Breast epithelium (tissue), 4 donors: ENCODE measurements at regions not wholly inside any gene's neighbourhood (a gene's known extent, or its start where the extent isn't known, plus 50 kb on each side); places are given as distances from the start of the nearest gene placed in this dataset.

Experiments
- DNase-seq, 2 donors: peaks; one replicate each; pipeline ENCODE4 v3.0.0-alpha.2; 2019; ENCODE audit warnings: low spot score in 2 of 2
- H3K27ac ChIP-seq, 2 donors: fragments of 200-600 bp; sonication (generic) in 1 of 2; one replicate each; pipeline ENCODE4 v1.5.1; 2016 to 2019; ENCODE audit warnings: mild to moderate bottlenecking in 1 of 2
- H3K27me3 ChIP-seq, 2 donors: fragments of 200-600 bp; sonication (generic) in 1 of 2; one replicate each; pipeline versions ENCODE4 v1.5.1 to v1.6.0; 2017 to 2019; ENCODE audit warnings: control low read depth in 1 of 2, mild to moderate bottlenecking in 1 of 2
- H3K36me3 ChIP-seq: fragments of 200-600 bp; one replicate; pipeline ENCODE4 v1.5.1; 2019
- H3K4me1 ChIP-seq, 2 donors: fragments of 200-600 bp; sonication (generic); one replicate each; pipeline ENCODE4 v1.5.1; 2016 to 2019; ENCODE audit warnings: control low read depth in 1 of 2
- H3K4me3 ChIP-seq, 3 donors: fragments of 200-600 bp; sonication (generic); 1 replicate in 2 of 3; 2 replicates in 1 of 3; pipeline ENCODE4 v1.5.1; 2016 to 2019; ENCODE audit warnings: mild to moderate bottlenecking in 3 of 3, moderate library complexity in 2 of 3
- H3K9me3 ChIP-seq, 2 donors: fragments of 200-600 bp; sonication (generic) in 1 of 2; one replicate each; pipeline ENCODE4 v1.5.1; 2016 to 2019; ENCODE audit warnings: control low read depth in 1 of 2
- POLR2A ChIP-seq: fragments of 450-650 bp; IDR thresholded peaks from one replicate; pipeline ENCODE4 v1.6.1; 2016; ENCODE audit warnings: antibody characterized with exemption, mild to moderate bottlenecking, moderate library complexity
- POLR2AphosphoS5 ChIP-seq, 3 donors: sonication (generic); formaldehyde crosslinking; IDR thresholded peaks; one replicate each; pipeline ENCODE4 v1.6.1; 2017; ENCODE audit warnings: antibody characterized with exemption in 3 of 3
- intact Hi-C: fragments of 100-400 bp; cut with DNase I; formaldehyde crosslinking; loops from one replicate; pipeline ENCODE4 v1.15.1; 2023; ENCODE audit warnings: low total_unique reads
- TF ChIP-seq, protein P1 (sequence below), 3 donors: fragments of 450-650 bp; IDR thresholded peaks; one replicate each; pipeline ENCODE4 v1.5.1; 2016 to 2017; ENCODE audit warnings: antibody characterized with exemption in 3 of 3, mild to moderate bottlenecking in 3 of 3, moderate library complexity in 3 of 3

DNA sequence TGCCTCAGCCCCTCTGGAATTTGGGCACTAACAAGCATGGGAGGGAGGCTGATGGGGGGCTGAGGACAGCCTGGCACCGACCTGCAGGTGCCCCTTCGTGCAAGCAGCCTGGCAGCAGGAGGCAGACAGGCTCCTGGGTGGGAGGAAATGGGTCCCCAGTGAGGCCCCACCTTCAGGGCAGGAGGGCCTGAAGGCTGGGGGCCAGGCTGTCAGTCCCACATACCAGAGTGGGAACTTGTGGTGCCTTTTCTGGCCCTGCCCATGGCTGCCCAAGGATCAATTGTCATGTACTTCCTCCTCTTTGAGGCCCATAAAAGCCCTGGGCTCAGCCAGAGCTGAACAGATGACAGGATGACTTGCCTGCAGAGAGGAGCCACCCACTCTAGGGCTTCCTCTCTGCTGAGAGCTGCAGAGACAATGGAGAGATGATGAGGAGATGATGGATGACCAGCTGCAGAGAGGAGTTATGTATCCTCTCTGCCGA is 141.0 kb downstream of the PDHA2 start:
- TF ChIP-seq POLR2A (no peak), POLR2AphosphoS5 (IDR thresholded peaks at IDR 0.05) (no peak)
- TF ChIP-seq, protein P1, sequence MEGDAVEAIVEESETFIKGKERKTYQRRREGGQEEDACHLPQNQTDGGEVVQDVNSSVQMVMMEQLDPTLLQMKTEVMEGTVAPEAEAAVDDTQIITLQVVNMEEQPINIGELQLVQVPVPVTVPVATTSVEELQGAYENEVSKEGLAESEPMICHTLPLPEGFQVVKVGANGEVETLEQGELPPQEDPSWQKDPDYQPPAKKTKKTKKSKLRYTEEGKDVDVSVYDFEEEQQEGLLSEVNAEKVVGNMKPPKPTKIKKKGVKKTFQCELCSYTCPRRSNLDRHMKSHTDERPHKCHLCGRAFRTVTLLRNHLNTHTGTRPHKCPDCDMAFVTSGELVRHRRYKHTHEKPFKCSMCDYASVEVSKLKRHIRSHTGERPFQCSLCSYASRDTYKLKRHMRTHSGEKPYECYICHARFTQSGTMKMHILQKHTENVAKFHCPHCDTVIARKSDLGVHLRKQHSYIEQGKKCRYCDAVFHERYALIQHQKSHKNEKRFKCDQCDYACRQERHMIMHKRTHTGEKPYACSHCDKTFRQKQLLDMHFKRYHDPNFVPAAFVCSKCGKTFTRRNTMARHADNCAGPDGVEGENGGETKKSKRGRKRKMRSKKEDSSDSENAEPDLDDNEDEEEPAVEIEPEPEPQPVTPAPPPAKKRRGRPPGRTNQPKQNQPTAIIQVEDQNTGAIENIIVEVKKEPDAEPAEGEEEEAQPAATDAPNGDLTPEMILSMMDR (IDR thresholded peaks at IDR 0.05): no peak
- intact Hi-C loops: no loop called here

DNA sequence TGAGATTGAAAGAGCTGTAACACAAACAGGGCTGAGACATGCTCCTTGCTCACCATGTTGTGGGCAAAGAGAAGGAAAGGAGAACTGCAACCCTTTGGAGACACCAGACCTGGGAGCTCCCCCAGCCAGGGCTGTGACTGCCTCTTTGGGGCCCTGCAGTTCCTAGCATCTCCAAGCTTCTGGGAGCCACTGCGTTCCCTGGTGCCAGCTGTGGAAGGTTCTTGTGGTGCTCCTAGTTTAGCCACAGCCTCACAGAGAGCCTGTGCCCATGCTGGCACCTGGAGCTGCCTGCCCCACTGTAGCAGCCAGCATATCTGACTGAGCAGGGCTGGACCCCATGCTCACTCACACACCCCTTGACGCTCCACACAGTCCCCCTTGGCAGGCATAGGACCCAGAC is 141.7 kb downstream of the PDHA2 start:
- no peaks in the 10 kb centered on the region for H3K36me3 ChIP-seq
- no peaks in the 10 kb centered on the region for H3K4me1 ChIP-seq
- peaks cover 8 to 18% of the 10 kb centered on the region in 2 donors for H3K9me3 ChIP-seq
- TF ChIP-seq, protein P1 (IDR thresholded peaks at IDR 0.05): no peak
- TF ChIP-seq POLR2A (no peak), POLR2AphosphoS5 (IDR thresholded peaks at IDR 0.05) (no peak)
- H3K4me3 ChIP-seq: no peak overlapping the region
- no peak for DNase-seq
- H3K27ac ChIP-seq: no peak overlapping the region
- intact Hi-C loops: no loop called here
- no peaks in the 10 kb centered on the region for H3K27me3 ChIP-seq

More for the DNA sequence above, 141.0 kb downstream of the PDHA2 start:
- no peak overlapping the region for H3K4me3 ChIP-seq
- DNase-seq: no peak
- no peaks in the 10 kb centered on the region for H3K27me3 ChIP-seq
- no peak overlapping the region for H3K27ac ChIP-seq
- no peaks in the 10 kb centered on the region for H3K36me3 ChIP-seq
- H3K4me1 ChIP-seq: no peaks in the 10 kb centered on the region
- H3K9me3 ChIP-seq: peaks cover 8 to 18% of the 10 kb centered on the region in 2 donors

DNA sequence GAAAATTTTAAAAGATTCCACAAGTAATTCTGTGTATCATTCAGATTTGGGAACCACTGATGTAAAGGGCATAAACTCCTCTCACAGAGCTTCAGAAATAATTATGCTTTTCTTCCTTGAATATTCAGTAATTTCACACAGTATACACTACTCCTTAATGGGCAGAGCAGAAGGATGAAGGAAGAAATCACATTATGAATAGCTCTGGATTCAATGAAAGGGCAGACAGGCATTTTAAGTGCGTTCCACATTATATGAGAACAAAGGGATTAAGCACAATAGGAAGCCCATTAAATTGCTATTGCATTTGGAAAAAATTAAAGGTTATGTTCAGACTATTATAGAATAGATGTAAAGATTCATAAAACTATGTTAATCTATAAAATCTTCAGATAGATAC is 142.6 kb downstream of the PDHA2 start:
- Histone ChIP-seq H3K9me3 (peaks cover 8 to 18% of the 10 kb centered on the region in 2 donors), H3K4me1 (no peaks in the 10 kb centered on the region), H3K4me3 (no peak overlapping the region), H3K27ac (no peak overlapping the region), H3K36me3 (no peaks in the 10 kb centered on the region), H3K27me3 (no peaks in the 10 kb centered on the region)
- no peak for TF ChIP-seq POLR2AphosphoS5 (IDR thresholded peaks at IDR 0.05)
- TF ChIP-seq POLR2A: no peak
- TF ChIP-seq, protein P1 (IDR thresholded peaks at IDR 0.05): no peak
- DNase-seq: no peak
- intact Hi-C loops: no loop called here

DNA sequence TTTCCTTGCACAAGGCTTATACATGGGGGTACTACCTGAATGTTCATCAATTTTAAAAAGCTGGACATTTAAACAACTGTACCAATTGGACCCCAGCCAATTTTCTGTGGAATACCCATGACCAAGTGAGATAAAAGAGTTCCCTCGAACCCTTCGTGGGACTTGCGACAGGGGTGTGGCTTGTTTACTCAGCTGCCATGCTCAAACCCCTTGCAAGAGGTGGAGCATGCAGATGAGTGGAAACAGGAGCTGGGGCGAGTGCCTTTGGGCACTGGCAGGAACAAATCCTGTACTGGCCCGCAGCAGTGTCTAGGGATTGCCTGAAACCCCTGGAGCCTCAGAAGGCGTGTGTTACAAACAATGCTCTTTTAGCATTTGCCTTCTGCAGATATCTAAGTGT is 144.2 kb downstream of the PDHA2 start:
- DNase-seq: no peak

DNA sequence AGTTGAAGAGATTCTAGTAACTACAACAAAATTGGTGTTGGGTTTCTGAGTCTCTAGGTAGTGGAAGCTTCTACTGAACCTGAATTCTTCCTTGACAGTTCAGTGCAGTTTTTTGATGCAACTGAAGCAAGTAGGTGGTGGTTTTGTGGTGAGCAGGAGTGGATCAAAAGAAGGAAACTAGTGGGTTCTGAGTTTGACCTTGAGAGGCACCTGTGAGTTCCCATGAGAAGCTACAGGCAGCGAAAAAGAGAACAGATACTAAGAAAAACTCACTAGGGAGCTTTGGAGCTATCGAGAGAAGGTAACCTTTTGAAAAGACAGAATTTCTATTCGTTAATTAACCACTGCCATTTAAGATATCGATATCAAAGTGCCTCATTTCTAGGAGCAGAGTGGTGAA is 145.2 kb downstream of the PDHA2 start:
- TF ChIP-seq POLR2AphosphoS5 (IDR thresholded peaks at IDR 0.05) (no peak), POLR2A (no peak)
- TF ChIP-seq, protein P1 (IDR thresholded peaks at IDR 0.05): no peak
- H3K27ac ChIP-seq: no peak overlapping the region
- no peaks in the 10 kb centered on the region for H3K27me3 ChIP-seq
- no peak overlapping the region for H3K4me3 ChIP-seq
- intact Hi-C loops: no loop called here
- no peaks in the 10 kb centered on the region for H3K36me3 ChIP-seq
- H3K4me1 ChIP-seq: no peaks in the 10 kb centered on the region
- DNase-seq: no peak
- peaks cover 5 to 18% of the 10 kb centered on the region in 2 donors for H3K9me3 ChIP-seq

More for the DNA sequence above, 144.2 kb downstream of the PDHA2 start:
- intact Hi-C loops: no loop called here
- Histone ChIP-seq H3K27me3 (no peaks in the 10 kb centered on the region), H3K27ac (no peak overlapping the region), H3K4me1 (no peaks in the 10 kb centered on the region), H3K36me3 (no peaks in the 10 kb centered on the region), H3K9me3 (peaks cover 8 to 18% of the 10 kb centered on the region in 2 donors), H3K4me3 (no peak overlapping the region)
- TF ChIP-seq POLR2AphosphoS5 (IDR thresholded peaks at IDR 0.05) (no peak), POLR2A (no peak)
- TF ChIP-seq, protein P1 (IDR thresholded peaks at IDR 0.05): no peak
